ENCODE measurements at regions not wholly inside any gene's neighbourhood (a gene's known extent, or its start where the extent isn't known, plus 50 kb on each side); places are given as distances from the start of the nearest gene placed in this dataset.

DNA sequence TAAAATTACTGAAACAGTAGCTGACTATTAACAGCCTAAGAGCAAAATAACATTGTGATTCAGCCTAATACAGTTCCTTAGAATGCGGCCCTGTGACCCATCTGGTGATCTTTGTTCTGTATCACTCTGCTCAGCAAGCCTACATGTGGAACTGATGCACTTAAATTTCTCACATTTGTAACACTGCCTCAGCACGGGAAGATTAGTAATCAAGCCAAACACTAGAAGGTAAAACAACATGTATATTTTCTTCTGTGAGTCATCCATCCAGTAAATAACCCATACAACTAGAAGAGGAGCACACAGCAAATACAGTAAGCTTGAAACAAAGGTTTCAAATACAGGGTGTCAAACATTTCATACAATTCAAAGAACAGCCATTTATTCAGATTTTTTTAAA lies 189.7 kb upstream of the NOX3 start (continued):
- TF ChIP-seq, protein P1, sequence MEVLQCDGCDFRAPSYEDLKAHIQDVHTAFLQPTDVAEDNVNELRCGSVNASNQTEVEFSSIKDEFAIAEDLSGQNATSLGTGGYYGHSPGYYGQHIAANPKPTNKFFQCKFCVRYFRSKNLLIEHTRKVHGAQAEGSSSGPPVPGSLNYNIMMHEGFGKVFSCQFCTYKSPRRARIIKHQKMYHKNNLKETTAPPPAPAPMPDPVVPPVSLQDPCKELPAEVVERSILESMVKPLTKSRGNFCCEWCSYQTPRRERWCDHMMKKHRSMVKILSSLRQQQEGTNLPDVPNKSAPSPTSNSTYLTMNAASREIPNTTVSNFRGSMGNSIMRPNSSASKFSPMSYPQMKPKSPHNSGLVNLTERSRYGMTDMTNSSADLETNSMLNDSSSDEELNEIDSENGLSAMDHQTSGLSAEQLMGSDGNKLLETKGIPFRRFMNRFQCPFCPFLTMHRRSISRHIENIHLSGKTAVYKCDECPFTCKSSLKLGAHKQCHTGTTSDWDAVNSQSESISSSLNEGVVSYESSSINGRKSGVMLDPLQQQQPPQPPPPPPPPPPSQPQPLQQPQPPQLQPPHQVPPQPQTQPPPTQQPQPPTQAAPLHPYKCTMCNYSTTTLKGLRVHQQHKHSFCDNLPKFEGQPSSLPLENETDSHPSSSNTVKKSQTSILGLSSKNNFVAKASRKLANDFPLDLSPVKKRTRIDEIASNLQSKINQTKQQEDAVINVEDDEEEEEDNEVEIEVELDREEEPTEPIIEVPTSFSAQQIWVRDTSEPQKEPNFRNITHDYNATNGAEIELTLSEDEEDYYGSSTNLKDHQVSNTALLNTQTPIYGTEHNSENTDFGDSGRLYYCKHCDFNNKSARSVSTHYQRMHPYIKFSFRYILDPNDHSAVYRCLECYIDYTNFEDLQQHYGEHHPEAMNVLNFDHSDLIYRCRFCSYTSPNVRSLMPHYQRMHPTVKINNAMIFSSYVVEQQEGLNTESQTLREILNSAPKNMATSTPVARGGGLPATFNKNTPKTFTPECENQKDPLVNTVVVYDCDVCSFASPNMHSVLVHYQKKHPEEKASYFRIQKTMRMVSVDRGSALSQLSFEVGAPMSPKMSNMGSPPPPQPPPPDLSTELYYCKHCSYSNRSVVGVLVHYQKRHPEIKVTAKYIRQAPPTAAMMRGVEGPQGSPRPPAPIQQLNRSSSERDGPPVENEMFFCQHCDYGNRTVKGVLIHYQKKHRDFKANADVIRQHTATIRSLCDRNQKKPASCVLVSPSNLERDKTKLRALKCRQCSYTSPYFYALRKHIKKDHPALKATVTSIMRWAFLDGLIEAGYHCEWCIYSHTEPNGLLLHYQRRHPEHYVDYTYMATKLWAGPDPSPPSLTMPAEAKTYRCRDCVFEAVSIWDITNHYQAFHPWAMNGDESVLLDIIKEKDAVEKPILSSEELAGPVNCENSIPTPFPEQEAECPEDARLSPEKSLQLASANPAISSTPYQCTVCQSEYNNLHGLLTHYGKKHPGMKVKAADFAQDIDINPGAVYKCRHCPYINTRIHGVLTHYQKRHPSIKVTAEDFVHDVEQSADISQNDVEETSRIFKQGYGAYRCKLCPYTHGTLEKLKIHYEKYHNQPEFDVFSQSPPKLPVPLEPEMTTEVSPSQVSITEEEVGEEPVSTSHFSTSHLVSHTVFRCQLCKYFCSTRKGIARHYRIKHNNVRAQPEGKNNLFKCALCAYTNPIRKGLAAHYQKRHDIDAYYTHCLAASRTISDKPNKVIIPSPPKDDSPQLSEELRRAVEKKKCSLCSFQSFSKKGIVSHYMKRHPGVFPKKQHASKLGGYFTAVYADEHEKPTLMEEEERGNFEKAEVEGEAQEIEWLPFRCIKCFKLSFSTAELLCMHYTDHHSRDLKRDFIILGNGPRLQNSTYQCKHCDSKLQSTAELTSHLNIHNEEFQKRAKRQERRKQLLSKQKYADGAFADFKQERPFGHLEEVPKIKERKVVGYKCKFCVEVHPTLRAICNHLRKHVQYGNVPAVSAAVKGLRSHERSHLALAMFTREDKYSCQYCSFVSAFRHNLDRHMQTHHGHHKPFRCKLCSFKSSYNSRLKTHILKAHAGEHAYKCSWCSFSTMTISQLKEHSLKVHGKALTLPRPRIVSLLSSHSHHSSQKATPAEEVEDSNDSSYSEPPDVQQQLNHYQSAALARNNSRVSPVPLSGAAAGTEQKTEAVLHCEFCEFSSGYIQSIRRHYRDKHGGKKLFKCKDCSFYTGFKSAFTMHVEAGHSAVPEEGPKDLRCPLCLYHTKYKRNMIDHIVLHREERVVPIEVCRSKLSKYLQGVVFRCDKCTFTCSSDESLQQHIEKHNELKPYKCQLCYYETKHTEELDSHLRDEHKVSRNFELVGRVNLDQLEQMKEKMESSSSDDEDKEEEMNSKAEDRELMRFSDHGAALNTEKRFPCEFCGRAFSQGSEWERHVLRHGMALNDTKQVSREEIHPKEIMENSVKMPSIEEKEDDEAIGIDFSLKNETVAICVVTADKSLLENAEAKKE (CRISPR knock-in tag; IDR thresholded peaks at IDR 0.05) = no peak
- TF ChIP-seq NANOG (IDR thresholded peaks at IDR 0.05; ENCODE audit: borderline replicate concordance) (no peak), CREB1 (CRISPR knock-in tag; IDR thresholded peaks at IDR 0.05; ENCODE audit: low read depth) (no peak), POLR2AphosphoS5 (IDR thresholded peaks at IDR 0.05; ENCODE audit: low read depth) (no peak)
- TF ChIP-seq, protein P2, sequence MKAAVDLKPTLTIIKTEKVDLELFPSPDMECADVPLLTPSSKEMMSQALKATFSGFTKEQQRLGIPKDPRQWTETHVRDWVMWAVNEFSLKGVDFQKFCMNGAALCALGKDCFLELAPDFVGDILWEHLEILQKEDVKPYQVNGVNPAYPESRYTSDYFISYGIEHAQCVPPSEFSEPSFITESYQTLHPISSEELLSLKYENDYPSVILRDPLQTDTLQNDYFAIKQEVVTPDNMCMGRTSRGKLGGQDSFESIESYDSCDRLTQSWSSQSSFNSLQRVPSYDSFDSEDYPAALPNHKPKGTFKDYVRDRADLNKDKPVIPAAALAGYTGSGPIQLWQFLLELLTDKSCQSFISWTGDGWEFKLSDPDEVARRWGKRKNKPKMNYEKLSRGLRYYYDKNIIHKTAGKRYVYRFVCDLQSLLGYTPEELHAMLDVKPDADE (IDR thresholded peaks at IDR 0.05) = no peak

DNA sequence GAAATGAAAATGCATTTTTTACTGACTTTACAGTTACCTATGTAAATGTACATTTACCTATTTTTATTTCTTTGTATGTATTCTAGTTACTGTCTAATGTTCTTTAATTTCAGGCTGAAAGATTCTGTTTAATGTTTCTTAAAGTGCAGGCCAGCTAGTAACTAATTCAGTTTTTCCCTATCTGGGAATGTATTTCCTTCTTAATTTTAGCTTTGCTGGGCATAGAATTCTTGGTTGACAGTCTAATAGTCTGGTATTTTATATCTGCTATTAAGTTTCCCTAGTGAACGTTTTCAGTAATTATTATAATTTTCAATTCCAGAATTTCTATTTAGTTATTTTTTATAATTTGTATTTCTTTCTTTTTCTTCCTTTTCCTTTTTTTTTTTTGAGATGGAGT lies 186.0 kb upstream of the NOX3 start:
- Mint-ChIP-seq H3K4me3 (no peak overlapping the region), H3K4me1 (peaks cover under 1% of the 10 kb centered on the region; the same call in 1 of the 3 replicates), H3K9me3 (peaks cover 25% of the 10 kb centered on the region), H3K36me3 (ENCODE audit: low read depth) (peaks cover 9% of the 10 kb centered on the region; the same call in 2 of the 3 replicates), H3K27me3 (ENCODE audit: insufficient read depth, low read depth, poor library complexity) (no peaks in the 10 kb centered on the region), H3K27ac (no peak overlapping the region)
- H4K20me1 ChIP-seq (replicated peaks; ENCODE audit: insufficient read depth) = no peaks in the 10 kb centered on the region
- no peaks in the 10 kb centered on the region for H3K79me2 ChIP-seq (replicated peaks; ENCODE audit: insufficient read depth)
- H3F3A ChIP-seq (replicated peaks; ENCODE audit: low read depth) = no peaks in the 10 kb centered on the region
- H3K4me3 ChIP-seq = no peak overlapping the region
- 0 out of 2 replicates have a peak, but pooled peaks cover 6% of the 10 kb centered on the region for H3K9me2 ChIP-seq (ENCODE audit: insufficient read depth)
- DNase-seq (ENCODE audit: low spot score) = no peak
- peaks cover 10% of the 10 kb centered on the region; the same call in 1 of the 2 replicates for H3K4me1 ChIP-seq (ENCODE audit: insufficient read depth)
- H2AFZ ChIP-seq = no peak overlapping the region
- ATAC-seq = no peak
- no peaks in the 10 kb centered on the region for H3K36me3 ChIP-seq (ENCODE audit: insufficient read depth)
- no peak overlapping the region for H3K27ac ChIP-seq (ENCODE audit: low read depth)
- H3K27me3 ChIP-seq (ENCODE audit: insufficient read depth) = no peaks in the 10 kb centered on the region
- H3K4me2 ChIP-seq = no peak overlapping the region
- TF ChIP-seq, protein P2 (IDR thresholded peaks at IDR 0.05) = no peak
- no peak for TF ChIP-seq EZH2phosphoT487 (IDR thresholded peaks at IDR 0.05; ENCODE audit: unreplicated experiment)
- TF ChIP-seq ZNF331 (CRISPR knock-in tag; IDR thresholded peaks at IDR 0.05; ENCODE audit: low read depth) = no peak
- TF ChIP-seq ZNF114 (CRISPR knock-in tag; IDR thresholded peaks at IDR 0.05) = no peak
- TF ChIP-seq EZH2 (IDR thresholded peaks at IDR 0.05; ENCODE audit: low read depth, unreplicated experiment) = no peak
- TF ChIP-seq JUNB (IDR thresholded peaks at IDR 0.05; ENCODE audit: unreplicated experiment) = no peak
- TF ChIP-seq, protein P3, sequence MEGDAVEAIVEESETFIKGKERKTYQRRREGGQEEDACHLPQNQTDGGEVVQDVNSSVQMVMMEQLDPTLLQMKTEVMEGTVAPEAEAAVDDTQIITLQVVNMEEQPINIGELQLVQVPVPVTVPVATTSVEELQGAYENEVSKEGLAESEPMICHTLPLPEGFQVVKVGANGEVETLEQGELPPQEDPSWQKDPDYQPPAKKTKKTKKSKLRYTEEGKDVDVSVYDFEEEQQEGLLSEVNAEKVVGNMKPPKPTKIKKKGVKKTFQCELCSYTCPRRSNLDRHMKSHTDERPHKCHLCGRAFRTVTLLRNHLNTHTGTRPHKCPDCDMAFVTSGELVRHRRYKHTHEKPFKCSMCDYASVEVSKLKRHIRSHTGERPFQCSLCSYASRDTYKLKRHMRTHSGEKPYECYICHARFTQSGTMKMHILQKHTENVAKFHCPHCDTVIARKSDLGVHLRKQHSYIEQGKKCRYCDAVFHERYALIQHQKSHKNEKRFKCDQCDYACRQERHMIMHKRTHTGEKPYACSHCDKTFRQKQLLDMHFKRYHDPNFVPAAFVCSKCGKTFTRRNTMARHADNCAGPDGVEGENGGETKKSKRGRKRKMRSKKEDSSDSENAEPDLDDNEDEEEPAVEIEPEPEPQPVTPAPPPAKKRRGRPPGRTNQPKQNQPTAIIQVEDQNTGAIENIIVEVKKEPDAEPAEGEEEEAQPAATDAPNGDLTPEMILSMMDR (conservative IDR thresholded peaks at IDR 0.05; ENCODE audit: low read depth in 2 of 2) = no peak
- TF ChIP-seq, protein P4, sequence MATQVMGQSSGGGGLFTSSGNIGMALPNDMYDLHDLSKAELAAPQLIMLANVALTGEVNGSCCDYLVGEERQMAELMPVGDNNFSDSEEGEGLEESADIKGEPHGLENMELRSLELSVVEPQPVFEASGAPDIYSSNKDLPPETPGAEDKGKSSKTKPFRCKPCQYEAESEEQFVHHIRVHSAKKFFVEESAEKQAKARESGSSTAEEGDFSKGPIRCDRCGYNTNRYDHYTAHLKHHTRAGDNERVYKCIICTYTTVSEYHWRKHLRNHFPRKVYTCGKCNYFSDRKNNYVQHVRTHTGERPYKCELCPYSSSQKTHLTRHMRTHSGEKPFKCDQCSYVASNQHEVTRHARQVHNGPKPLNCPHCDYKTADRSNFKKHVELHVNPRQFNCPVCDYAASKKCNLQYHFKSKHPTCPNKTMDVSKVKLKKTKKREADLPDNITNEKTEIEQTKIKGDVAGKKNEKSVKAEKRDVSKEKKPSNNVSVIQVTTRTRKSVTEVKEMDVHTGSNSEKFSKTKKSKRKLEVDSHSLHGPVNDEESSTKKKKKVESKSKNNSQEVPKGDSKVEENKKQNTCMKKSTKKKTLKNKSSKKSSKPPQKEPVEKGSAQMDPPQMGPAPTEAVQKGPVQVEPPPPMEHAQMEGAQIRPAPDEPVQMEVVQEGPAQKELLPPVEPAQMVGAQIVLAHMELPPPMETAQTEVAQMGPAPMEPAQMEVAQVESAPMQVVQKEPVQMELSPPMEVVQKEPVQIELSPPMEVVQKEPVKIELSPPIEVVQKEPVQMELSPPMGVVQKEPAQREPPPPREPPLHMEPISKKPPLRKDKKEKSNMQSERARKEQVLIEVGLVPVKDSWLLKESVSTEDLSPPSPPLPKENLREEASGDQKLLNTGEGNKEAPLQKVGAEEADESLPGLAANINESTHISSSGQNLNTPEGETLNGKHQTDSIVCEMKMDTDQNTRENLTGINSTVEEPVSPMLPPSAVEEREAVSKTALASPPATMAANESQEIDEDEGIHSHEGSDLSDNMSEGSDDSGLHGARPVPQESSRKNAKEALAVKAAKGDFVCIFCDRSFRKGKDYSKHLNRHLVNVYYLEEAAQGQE (IDR thresholded peaks at IDR 0.05; ENCODE audit: unreplicated experiment) = no peak
- no peak for TF ChIP-seq NANOG (IDR thresholded peaks at IDR 0.05; ENCODE audit: borderline replicate concordance)

Data from GM23338 (cell line).